SK-N-SH (cell line): ENCODE measurements at regions not wholly inside any gene's neighbourhood (a gene's known extent, or its start where the extent isn't known, plus 50 kb on each side); places are given as distances from the start of the nearest gene placed in this dataset.

ENCODE experiments used
- CTCF ChIA-PET: fragments of 300-600, 350-600 bp; formaldehyde crosslinking; extraction: SDS; loops from one replicate; lab custom pipeline; 2021; lab: Yijun Ruan, JAX
- POLR2A ChIA-PET: fragments of 350-600 bp; sonication (Branson Sonifier 250); formaldehyde crosslinking; extraction: SDS; loops from one replicate; lab custom pipeline; 2020; ENCODE audit warnings: antibody characterized with exemption, inconsistent platforms; lab: Yijun Ruan, JAX
- DNase-seq: peaks from one replicate; pipeline ENCODE4 v3.0.0; 2012
- H2AFZ ChIP-seq: fragments of 200-600 bp; sonication (generic); 2 replicates; pipeline ENCODE4 v1.8.1; 2016; ENCODE audit warnings: antibody characterized with exemption, mild to moderate bottlenecking, low read depth
- H3F3A ChIP-seq: fragments of 200-600 bp; sonication (generic); replicated peaks from 2 replicates; pipeline ENCODE3; 2016; ENCODE audit warnings: antibody characterized with exemption, mild to moderate bottlenecking; ENCODE audit not compliant: insufficient read depth
- H3K27ac ChIP-seq, 2 experiments: fragments of 200-500 bp in 1 of 2; fragments of 200-600 bp in 1 of 2; sonication (Bioruptor generic) in 1 of 2; sonication (generic), shearing (Covaris generic) in 1 of 2; 2 replicates each; pipeline versions ENCODE4 v1.5.1 to v1.6.1; 2014 to 2016; ENCODE audit warnings: low read depth in 2 of 2, inconsistent platforms in 1 of 2, low read length in 1 of 2, mild to moderate bottlenecking in 1 of 2, mixed read lengths in 1 of 2
- H3K27me3 ChIP-seq: fragments of 200-600 bp; sonication (generic), shearing (Covaris generic); 2 replicates; pipeline ENCODE4 v1.6.1; 2016; ENCODE audit warnings: mixed run types; ENCODE audit not compliant: insufficient read depth
- H3K36me3 ChIP-seq, 2 experiments: fragments of 200-500 bp in 1 of 2; fragments of 200-600 bp in 1 of 2; sonication (Bioruptor generic) in 1 of 2; sonication (generic) in 1 of 2; replicated peaks in 1 of 2; 2 replicates each; pipeline versions ENCODE3 to v1.5.1; 2014 to 2016; ENCODE audit warnings: low read length in 1 of 2, mild to moderate bottlenecking in 1 of 2; ENCODE audit not compliant: insufficient read depth in 2 of 2, control insufficient read depth in 1 of 2
- H3K4me1 ChIP-seq, 2 experiments: fragments of 200-500 bp in 1 of 2; fragments of 200-600 bp in 1 of 2; sonication (Bioruptor generic) in 1 of 2; sonication (generic), shearing (Covaris generic) in 1 of 2; 2 replicates each; pipeline versions ENCODE4 v1.5.1 to v1.6.1; 2014 to 2016; ENCODE audit warnings: low read depth in 1 of 2, low read length in 1 of 2, mixed run types in 1 of 2; ENCODE audit not compliant: insufficient read depth in 2 of 2, control insufficient read depth in 1 of 2
- H3K4me2 ChIP-seq: fragments of 200-600 bp; sonication (generic), shearing (Covaris generic); 2 replicates; pipeline ENCODE4 v1.6.1; 2017; ENCODE audit warnings: mixed run types
- H3K4me3 ChIP-seq, 2 experiments: fragments of 200-500 bp in 1 of 2; fragments of 200-600 bp in 1 of 2; sonication (Bioruptor generic) in 1 of 2; sonication (generic), shearing (Covaris generic) in 1 of 2; 2 replicates each; pipeline versions ENCODE4 v1.5.1 to v1.8.1; 2014 to 2016; ENCODE audit warnings: low read depth in 2 of 2, inconsistent platforms in 1 of 2, low read length in 1 of 2, mild to moderate bottlenecking in 1 of 2, mixed read lengths in 1 of 2, moderate library complexity in 1 of 2
- H3K79me2 ChIP-seq: fragments of 200-600 bp; sonication (generic); 2 replicates; pipeline ENCODE4 v1.8.1; 2017; ENCODE audit warnings: mild to moderate bottlenecking; ENCODE audit not compliant: insufficient read depth
- H3K9ac ChIP-seq: fragments of 200-600 bp; sonication (generic); 2 replicates; pipeline ENCODE4 v1.6.1; 2017; ENCODE audit warnings: mixed run types
- H3K9me2 ChIP-seq: fragments of 200-600 bp; sonication (generic); 2 replicates; pipeline ENCODE4 v1.6.1; 2017; ENCODE audit warnings: mixed run types
- H3K9me3 ChIP-seq: fragments of 200-600 bp; sonication (generic); 2 replicates; pipeline ENCODE4 v1.6.1; 2017; ENCODE audit warnings: mixed run types, mild to moderate bottlenecking, moderate library complexity
- H4K20me1 ChIP-seq: fragments of 200-600 bp; sonication (generic); 2 replicates; pipeline ENCODE4 v1.6.1; 2017; ENCODE audit warnings: mild to moderate bottlenecking, mixed run types; ENCODE audit not compliant: insufficient read depth
- CHD2 ChIP-seq: fragments of 150-350 bp; IDR thresholded peaks from 2 replicates; pipeline ENCODE4 v1.6.1; 2018; ENCODE audit warnings: low read length; ENCODE audit not compliant: partially characterized antibody
- CTCF ChIP-seq: fragments of 200-600 bp; sonication (generic); IDR thresholded peaks from 2 replicates; pipeline ENCODE4 v1.6.1; 2017; ENCODE audit warnings: antibody characterized with exemption, mild to moderate bottlenecking, moderate library complexity
- EP300 ChIP-seq, 2 experiments: IDR thresholded peaks; 2 replicates each; pipeline versions ENCODE4 v1.4.0 to v1.6.1; 2012; ENCODE audit warnings: borderline replicate concordance in 1 of 2, low read depth in 1 of 2, low read length in 1 of 2
- EZH2phosphoT487 ChIP-seq: fragments of 200-600 bp; sonication (generic); IDR thresholded peaks from 2 replicates; pipeline ENCODE4 v1.6.1; 2017; ENCODE audit warnings: low read depth, mixed run types, mild to moderate bottlenecking, antibody characterized with exemption, moderate library complexity, borderline replicate concordance
- FOSL2 ChIP-seq: IDR thresholded peaks from 2 replicates; pipeline ENCODE4 v1.4.0; 2012; ENCODE audit warnings: low read depth, mild to moderate bottlenecking, moderate library complexity, borderline replicate concordance
- FOXM1 ChIP-seq: IDR thresholded peaks from 2 replicates; pipeline ENCODE4 v1.4.0; 2012; ENCODE audit warnings: low read depth, mild to moderate bottlenecking
- GABPA ChIP-seq: IDR thresholded peaks from 2 replicates; pipeline ENCODE4 v1.4.0; 2012; ENCODE audit warnings: low read depth, mild to moderate bottlenecking
- GATA2 ChIP-seq: sonication (generic); formaldehyde crosslinking; IDR thresholded peaks from 2 replicates; pipeline ENCODE4 v1.5.0; 2020; ENCODE audit warnings: mild to moderate bottlenecking, missing genetic modification reagents
- JUND ChIP-seq: IDR thresholded peaks from 2 replicates; pipeline ENCODE4 v1.4.0; 2012
- NFIC ChIP-seq: IDR thresholded peaks from 2 replicates; pipeline ENCODE4 v1.4.0; 2012; ENCODE audit warnings: borderline replicate concordance
- PBX3 ChIP-seq: IDR thresholded peaks from 2 replicates; pipeline ENCODE4; 2012
- RAD21 ChIP-seq: IDR thresholded peaks from 2 replicates; pipeline ENCODE4 v1.6.1; 2012; ENCODE audit warnings: mild to moderate bottlenecking, low read length
- REST ChIP-seq: IDR thresholded peaks from 2 replicates; pipeline ENCODE4 v1.6.1; 2012; ENCODE audit warnings: mild to moderate bottlenecking, low read depth, low read length, moderate library complexity
- RXRA ChIP-seq: IDR thresholded peaks from 2 replicates; pipeline ENCODE4 v1.4.0; 2012; ENCODE audit warnings: low read depth, mild to moderate bottlenecking, borderline replicate concordance
- SIN3A ChIP-seq: IDR thresholded peaks from 2 replicates; pipeline ENCODE4 v1.6.1; 2012; ENCODE audit warnings: low read depth, mild to moderate bottlenecking, low read length, moderate library complexity, borderline replicate concordance
- TAF1 ChIP-seq: IDR thresholded peaks from 2 replicates; pipeline ENCODE4 v1.6.1; 2012; ENCODE audit warnings: low read depth, mild to moderate bottlenecking, low read length, moderate library complexity, borderline replicate concordance
- TCF12 ChIP-seq: IDR thresholded peaks from 2 replicates; pipeline ENCODE4 v1.4.0; 2012
- TEAD4 ChIP-seq: IDR thresholded peaks from 2 replicates; pipeline ENCODE4 v1.4.0; 2012; ENCODE audit warnings: mild to moderate bottlenecking, borderline replicate concordance; ENCODE audit not compliant: insufficient read depth
- USF1 ChIP-seq: IDR thresholded peaks from 2 replicates; pipeline ENCODE4 v1.4.0; 2012; ENCODE audit warnings: low read depth, borderline replicate concordance
- USF2 ChIP-seq: fragments of 150-350 bp; IDR thresholded peaks from 2 replicates; pipeline ENCODE4 v1.6.1; 2017; ENCODE audit warnings: antibody characterized with exemption, low read length, low read depth, borderline replicate concordance
- YY1 ChIP-seq: IDR thresholded peaks from 2 replicates; pipeline ENCODE4 v1.4.0; 2012; ENCODE audit warnings: low read depth, mild to moderate bottlenecking
- WGBS: methylation state at CpG from one replicate; pipeline ENCODE4 v1.1.6; 2017; ENCODE audit warnings: low lambda C conversion rate; 5-methylcytosine and 5-hydroxymethylcytosine counted together

GRCh38 chr18:6593142-6593885 is 136.2 kb upstream of the ARHGAP28 start:
- ChIA-PET POLR2A (no interaction called here), CTCF (interaction anchor here (1.2 kb wide), 1 partner anchor 10 kb away, joined by 3 read pairs; no protein-coding TSS in a partner anchor)

More at GRCh38 chr18:6593142-6593885, 136.2 kb upstream of the ARHGAP28 start:
- Histone ChIP-seq H2AFZ (no peak overlapping the region), H3K4me2 (no peak overlapping the region), H3K9me3 (no peaks in the 10 kb centered on the region), H3K27me3 (no peaks in the 10 kb centered on the region), H3K9me2 (no peaks in the 10 kb centered on the region), H3K27ac (peak overlapping the region in 1 of 2 experiments; percentile 25; a peak in 1 of 4 replicates), H3K36me3 (no peaks in the 10 kb centered on the region), H3K9ac (no peak overlapping the region), H3K4me3 (no peak overlapping the region), H3K79me2 (no peaks in the 10 kb centered on the region), H3F3A (peaks cover 9% of the 10 kb centered on the region), H4K20me1 (no peaks in the 10 kb centered on the region), H3K4me1 (peaks cover 0 to 11% of the 10 kb centered on the region in 2 experiments; a peak in 2 of 4 replicates)
- DNase-seq = peak; percentile 13
- TF ChIP-seq TCF12 (peak; percentile 87), JUND (peak; percentile 53), FOSL2 (peak; percentile 10; the same call in 1 of the 2 replicates), CHD2 (peak; percentile 3), TEAD4 (0 out of 2 replicates have a peak, but pooled peaks have one; percentile 14), RAD21 (no peak), CTCF (no peak), GABPA (no peak), SIN3A (no peak), USF2 (no peak), YY1 (no peak), RXRA (0 out of 2 replicates have a peak, but pooled peaks have one; percentile 41), EZH2phosphoT487 (no peak), NFIC (no peak), EP300 (IDR thresholded peaks at IDR 0.05; ENCODE audit: borderline replicate concordance in 1 of 2, low read depth in 1 of 2, low read length in 1 of 2) (peak; percentile 26 to 80; a peak in 2 of 4 replicates), GATA2 (no peak), FOXM1 (peak; percentile 28; the same call in 1 of the 2 replicates), TAF1 (no peak), USF1 (peak; percentile 47; the same call in 1 of the 2 replicates), PBX3 (peak; percentile 76), REST (no peak)
- WGBS = 13% methylated on average over 3 of the region's 3 CpGs
